Inflammatory macrophage (primary cell): ENCODE measurements at regions not wholly inside any gene's neighbourhood (a gene's known extent, or its start where the extent isn't known, plus 50 kb on each side); places are given as distances from the start of the nearest gene placed in this dataset.
"Not testable (repeated sequence)": the region's sequence is repeated elsewhere in the genome, so short reads cannot be mapped to it uniquely, and the experiment has no call there.

Experiments
- DNase-seq, 2 donors: peaks; one replicate each; pipeline ENCODE4 v3.0.0-alpha.2; 2020 to 2022

DNA sequence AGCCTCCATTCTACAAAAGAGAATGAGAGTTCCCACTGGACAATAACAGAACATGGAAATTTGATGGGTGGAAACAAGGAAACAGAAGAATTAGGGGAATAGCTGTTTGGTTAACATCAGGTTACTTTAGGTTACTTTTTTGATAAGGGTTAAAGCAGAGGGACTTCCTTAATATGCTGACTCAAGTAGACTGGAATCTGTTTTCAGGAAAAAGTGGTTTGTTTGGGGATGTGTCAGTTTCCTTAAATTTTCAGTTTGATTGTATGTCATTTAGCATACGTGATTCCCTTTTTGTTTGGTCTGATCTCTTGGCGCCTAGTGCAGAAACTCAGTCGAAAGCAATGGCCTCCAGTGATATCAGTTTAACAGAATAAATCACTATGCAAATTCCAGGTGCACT is 411.8 kb upstream of the GRM7 start:
- DNase-seq = no peak

DNA sequence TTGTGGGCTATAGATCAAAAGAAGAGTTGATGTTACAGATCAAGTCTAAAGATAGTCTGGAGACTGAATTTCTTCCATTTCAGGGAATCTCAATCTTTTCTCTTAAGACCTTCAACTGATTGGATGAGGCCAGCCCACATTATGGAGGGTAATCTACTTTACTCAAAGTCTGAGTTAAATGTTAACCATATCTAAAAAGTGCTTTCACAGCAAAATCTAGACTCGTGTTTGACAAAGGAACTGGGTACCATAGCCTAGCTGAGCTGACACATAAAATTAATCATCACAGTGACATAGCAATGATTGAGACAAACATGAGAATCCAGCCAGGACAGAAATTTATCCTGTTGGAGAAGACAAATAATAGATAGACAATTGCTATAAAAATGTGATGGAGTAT is 407.9 kb upstream of the GRM7 start:
- no peak for DNase-seq

DNA sequence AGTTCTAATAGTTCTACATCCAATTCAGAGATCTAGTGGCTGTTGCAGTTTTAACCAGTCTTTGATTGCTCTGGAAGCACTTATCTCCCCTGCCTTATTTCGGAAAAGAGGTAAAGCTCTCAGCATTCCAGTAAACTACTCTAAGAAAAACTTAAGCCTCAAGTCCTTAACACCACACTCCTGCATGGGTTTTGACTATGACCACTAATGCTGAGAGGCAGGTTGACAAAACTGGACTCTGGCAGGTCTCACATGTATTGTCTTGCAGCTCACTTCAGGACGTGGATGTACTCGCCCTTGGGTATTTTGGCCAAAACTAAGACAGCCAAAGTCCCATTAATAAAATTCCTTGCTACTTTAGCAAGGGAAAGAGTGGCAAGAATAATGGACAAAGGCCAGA is 405.9 kb upstream of the GRM7 start:
- no peak for DNase-seq

DNA sequence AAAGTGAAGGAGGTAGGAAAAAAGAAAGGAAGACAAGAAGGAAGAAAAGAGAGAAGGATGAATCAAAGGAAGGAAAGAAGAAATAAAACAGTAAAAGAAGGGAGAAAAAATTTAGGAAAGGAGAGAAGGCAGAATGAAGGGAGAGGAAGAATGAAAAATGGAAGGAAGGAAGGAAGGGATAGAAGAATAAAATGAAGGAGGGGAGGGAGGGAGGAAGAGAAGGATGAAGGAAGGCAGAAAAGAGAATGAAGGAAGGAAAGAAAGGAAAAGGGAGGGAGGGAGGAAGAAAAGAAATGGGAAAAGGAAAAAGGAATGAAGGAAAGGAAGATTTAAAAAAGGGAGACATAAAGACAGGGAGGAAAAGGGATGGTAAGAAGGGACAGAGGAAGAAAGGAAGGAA is 393.7 kb upstream of the GRM7 start:
- DNase-seq = no peak

DNA sequence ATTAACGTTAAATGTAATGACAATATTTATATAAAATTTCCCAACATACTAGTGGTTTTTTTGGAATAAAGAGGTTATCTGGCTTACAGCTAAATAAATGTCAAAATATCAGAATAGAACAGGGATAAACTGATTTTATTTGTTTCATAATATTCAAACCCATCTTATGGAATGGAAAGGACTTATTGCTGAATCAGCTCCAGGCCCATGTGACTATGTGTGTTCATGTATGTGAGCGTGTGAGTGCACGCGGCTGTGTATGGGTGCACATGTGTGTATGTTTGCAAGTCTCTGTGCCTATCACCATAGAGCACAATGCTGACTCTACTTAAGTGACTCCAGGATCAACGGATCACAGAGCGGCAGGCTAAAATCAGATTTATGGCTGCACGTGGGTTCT is 392.3 kb upstream of the GRM7 start:
- no peak for DNase-seq

DNA sequence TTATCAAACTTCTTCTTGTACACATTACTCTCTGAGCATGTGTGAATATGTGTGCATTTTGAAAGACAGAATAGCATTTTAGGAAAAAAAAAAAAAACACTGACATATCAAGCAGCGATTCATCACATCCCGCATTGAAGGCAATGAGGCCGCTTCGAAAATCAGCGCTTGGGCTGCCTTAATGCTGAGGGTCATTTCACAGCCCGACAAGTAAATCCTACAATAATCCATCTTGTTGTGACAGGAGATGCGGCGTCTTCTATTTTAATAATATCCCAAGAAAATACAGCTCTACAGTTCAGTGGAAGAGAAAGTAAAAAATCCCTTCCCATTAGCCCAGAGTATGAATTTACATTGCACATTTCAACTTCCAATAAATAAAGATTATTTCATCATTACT is 389.2 kb upstream of the GRM7 start:
- no peak for DNase-seq

DNA sequence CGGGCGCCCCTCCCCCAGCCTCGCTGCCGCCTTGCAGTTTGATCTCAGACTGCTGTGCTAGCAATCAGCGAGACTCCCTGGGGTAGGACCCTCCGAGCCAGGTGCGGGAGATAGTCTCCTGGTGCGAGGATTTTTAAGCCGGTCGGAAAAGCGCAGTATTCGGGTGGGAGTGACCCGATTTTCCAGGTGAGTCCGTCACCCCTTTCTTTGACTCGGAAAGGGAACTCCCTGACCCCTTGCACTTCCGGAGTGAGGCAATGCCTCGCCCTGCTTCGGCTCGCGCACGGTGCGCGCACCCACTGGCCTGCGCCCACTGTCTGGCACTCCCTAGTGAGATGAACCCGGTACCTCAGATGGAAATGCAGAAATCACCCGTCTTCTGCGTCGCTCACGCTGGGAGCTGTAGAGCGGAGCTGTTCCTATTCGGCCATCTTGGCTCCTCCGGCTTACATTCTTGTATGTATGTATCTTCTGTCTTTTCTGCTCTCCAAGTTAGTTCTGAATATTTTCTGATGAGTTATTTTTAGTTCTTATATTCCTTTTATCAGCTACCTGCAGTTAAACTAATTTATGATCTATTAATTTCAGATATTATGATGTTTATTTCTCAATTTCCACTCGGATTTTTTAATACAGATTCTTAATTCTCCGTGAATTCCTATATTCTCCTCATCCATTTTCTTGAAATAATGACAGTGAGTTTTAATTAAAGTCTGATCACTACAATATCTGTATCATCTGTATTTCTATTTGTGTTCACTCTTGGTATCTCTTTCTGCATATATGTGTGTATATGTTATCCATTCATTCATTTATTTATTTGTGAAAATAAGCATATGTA is 370.2 kb upstream of the GRM7 start:
- not testable (repeated sequence) for DNase-seq

DNA sequence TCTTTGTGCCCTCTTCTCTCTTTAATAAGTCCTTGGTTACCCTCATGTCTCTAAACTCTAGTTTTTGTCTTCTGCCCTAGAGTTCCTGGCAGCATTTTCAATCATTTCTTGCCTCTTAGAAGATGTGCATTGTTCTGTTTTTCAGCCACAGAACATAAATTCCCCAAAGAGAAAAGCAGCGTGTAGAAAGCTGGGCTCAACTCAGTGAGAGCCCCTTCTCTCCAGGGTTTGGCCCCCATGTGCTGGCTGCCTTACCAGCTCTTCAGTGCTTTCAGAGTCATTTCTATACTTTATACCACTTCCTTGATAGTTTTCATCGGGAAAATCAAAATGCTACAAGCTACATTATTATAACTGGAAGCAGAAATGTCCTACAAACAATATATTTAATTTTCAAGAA is 369.1 kb upstream of the GRM7 start:
- no peak for DNase-seq

DNA sequence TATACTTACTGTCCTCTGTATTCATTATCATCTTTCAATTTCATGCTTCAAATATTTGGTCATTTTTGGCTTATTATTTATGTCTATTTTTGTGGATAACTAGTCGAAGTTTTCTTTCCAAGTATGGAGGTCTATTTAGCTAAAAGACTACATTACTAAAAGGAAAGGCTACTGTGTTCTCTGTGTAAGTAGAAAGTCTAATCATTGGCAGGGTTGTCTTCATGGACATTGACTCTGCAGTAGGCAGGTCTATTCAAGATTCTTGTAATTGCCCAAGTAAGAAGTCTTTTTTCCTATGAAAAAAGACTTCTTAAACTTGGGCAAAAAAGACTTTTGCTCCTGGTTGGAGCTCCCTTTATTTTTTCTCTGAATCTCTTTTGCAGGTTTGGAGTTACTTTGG is 368.6 kb upstream of the GRM7 start:
- DNase-seq = no peak

DNA sequence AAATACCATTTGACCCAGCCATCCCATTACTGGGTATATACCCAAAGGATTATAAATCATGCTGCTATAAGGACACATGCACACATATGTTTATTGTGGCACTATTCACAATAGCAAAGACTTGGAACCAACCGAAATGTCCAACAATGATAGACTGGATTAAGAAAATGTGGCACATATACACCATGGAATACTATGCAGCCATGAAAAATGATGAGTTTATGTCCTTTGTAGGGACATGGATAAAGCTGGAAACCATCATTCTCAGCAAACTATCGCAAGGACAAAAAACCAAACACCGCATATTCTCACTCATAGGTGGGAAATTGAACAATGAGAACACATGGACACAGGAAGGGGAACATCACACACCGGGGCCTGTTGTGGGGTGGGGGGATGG is 362.0 kb upstream of the GRM7 start:
- DNase-seq = not testable (repeated sequence)

DNA sequence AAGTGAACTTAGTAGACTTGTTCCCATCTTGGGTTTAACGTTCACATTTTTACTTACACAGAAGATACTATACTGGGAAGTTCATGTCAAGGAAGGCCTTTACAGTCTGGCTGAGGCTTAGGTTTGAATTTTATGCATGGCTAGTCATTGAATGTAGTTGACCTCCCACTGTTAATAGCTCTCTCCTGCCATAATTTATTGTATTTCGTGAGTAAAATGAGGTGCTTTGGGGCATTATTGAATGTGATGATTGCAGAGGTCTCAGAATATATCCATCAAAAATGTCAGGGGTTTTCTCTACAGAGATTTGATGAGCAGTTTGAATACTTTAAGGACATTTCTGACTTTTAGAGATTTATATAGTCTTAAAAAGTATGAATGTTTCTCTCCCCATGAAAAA is 356.6 kb upstream of the GRM7 start:
- DNase-seq = no peak

DNA sequence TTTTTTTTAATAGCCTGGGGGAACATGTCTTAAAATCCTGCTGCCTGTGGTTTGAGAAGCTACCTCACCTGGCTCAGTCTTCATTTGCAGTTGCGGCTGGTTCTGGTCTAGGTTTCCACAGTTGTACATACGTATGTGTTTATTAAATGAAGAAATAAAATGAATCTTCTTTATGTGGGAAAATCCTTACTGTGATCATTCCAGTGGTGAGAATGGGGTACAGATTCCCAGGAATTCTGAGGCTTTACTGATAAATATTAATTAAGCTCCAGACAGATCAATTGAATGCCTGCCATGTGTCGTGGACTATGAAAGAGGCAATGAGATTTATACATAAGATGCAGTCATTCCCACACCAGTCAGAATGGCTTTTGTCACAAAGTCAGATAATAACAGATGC is 356.1 kb upstream of the GRM7 start:
- DNase-seq = no peak

DNA sequence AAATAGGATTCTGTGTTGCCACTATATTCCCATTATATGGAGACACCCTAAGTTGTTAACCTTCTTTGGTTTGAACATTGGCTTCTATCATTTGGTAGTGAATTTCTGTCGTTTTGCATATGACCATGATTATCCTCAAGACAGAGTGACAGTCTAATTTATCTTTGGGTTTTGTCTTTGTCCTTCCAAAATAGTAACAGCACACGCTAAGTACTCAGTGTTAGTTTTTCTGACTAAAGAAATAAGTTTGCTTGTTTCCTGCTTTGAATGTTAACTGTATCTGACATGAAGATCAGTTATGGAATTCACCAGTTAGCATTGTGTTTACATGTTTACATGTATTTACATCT is 352.5 kb upstream of the GRM7 start:
- DNase-seq = no peak

DNA sequence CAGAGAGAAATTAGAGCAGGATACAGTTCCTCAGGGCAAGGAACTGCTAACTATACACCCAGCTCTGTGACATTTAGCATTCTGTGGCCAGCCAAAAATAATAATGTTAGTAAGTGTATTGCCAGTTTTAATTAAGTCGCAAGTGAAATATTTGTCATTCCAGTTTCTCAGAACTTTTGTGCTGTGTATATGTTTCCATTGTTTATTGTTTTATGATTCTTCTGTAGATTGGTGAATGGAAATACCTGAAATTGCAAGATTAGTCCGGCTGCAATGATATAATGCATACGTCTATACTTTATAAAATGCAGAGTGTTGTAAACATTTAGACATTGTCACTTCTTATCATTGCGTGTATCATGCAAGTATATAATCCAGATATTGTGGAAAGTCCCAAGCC is 351.3 kb upstream of the GRM7 start:
- DNase-seq = no peak

DNA sequence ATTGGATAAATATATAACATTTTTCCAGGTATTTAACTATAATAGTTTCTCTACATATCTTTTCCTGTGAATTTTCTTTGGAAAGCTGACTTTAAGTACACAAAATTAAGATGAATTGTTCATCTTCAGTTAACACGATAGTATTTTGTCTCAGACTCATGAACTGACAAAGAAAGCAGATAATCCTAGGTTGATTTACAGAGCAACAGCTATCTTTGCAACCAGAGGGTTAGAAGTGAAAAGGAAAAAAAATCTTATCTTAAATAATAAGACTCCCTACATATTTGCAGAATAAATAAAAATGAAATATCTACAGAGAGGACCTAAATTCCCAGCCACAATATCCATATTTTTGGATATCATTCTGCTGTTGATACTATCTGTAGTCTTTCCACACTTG is 350.2 kb upstream of the GRM7 start:
- DNase-seq = no peak

DNA sequence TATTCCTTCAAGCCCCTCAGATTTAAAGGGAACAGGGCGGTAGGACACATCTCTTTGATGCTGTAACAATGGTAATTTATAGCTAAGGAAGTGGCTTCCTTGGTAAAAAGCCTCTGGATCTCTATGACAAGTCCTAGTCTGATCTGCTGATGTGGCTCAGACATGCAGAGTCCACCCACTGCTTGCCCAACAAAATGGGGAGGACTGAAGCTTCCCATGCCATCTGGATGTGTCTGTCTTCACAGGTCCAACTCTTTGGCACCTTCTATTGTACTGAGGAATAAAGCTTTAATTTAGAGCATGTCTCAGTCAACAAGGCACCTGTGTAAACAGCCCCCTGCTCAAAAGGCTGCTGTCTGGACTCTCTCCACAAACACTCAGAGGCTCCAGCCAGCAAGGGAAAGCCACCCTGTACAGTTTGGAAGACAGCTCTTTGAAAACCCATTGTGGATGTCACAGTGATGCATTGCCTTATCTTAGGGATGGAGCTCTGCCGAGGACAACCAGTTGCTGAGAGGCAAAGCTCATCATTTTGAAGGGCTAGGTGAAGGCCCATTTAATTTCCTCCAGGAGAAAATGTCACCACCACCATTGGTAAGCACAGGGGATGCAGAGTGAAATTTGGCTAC is 348.6 kb upstream of the GRM7 start:
- DNase-seq = no peak

DNA sequence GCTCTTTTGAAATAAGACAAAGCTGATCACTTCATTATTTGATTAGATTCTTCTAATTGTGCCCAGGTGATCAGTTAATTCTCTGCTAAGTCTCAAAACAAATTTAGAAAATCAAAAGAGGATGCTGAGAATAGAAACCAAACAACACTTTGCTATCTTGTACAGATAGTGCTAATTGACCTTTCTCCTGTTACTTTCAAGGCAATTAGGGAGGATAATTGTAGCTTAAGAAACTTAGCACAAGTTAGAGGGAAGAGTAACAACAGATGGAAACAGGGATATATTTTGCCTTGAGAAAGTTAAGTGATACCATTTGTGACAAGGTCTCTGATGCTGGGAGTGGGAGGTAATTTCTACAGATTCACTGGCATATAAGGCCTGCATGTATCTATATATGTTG is 344.8 kb upstream of the GRM7 start:
- DNase-seq = no peak

DNA sequence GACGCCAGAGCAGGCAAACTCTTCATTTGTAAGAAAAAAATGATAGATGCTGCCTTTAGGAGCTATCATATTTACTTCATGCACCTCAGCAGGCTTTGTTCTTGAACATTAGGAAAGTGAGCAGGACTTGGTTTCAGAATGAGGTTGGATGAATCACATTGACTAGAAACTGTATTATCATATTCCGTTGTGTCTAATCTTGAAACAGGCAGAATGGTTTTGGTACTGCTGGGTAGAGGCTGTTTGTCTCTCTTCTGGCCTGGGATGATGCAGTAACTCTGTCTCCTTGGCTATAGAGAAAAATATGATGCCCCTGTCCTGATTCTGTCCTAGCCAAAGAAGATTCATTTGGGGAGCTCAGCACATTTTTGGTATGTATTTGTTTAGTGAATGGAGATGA is 344.2 kb upstream of the GRM7 start:
- no peak for DNase-seq

DNA sequence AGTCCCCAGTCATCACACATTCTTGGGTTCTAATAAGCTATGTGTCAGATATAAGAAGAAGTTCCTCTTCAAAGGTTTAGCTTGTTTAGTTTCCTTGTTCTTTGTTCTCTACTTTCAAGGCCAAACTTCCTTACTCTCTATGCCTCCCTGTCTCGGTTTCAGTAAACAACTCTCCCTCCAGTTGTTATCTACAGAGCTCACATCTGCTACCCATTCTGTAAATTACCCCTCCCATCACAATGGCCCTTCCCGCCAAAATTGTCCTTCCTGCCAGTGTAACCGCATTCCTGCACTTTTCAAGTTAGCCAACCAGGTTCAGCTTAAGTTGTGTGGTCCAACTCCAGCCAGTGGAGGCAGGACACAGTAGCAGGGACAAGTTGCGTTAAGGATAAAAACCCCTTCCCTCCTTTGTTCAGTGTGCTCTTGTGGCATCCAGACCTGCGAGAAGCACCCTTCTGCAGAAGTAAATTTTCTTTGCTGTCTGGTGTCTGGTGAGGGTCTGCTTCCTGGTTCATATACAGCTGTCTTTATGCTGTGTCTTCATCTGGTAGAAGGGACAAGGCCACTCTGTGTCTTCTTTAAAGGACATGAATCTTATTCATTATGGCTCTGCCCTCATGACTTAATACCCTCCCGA is 342.1 kb upstream of the GRM7 start:
- DNase-seq = no peak

DNA sequence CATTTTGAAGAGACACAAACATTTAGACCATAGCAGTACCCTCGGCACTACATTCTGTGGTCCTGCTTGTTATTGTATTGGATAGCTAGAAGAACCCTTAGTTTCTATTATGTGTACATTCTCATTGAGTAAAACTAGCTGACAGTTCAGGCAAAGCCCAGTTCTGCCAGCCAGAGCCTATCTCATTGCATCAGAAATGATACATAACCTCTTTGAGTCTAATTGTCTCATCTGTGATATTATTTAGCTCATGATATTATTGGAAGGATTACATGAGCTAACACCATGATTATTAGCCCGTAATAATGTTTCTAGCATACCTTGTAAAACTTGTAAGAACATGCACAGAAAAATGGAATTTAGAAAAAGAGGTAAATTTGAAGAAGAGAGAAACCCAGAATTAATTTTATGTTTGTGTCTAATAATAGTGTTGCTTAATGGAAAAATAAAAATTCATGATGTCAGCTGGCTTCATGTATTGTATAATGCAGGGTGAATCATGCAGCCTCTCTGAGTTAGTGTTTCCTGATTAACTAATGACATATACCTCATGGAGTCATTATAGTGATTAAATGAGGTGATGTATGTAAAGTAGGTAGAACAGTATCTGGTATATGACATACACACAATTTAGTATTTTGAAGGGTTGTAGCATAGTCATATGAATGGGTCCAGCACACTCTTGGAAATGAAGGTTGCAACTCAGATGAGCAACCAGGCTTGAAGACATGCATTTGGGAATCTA is 339.4 kb upstream of the GRM7 start:
- no peak for DNase-seq

DNA sequence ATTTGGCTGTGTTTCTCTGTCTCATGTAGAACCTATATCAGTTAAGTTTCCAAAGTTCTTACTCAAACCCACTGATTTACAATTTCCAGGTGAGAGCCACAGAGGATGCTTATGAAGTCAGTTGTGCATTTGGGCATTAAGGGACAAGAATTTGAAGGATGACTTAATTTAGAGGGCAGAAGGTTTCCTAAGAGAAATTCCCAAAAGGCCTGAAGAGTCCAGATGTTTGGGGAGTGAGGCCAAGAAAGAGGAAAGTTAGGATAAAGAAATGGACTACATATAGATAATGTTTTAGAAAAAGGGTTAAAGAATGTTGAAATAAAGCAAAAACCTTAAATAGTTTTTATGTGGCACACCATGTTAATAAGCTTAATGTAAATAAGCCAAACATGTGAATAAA is 338.7 kb upstream of the GRM7 start:
- no peak for DNase-seq

DNA sequence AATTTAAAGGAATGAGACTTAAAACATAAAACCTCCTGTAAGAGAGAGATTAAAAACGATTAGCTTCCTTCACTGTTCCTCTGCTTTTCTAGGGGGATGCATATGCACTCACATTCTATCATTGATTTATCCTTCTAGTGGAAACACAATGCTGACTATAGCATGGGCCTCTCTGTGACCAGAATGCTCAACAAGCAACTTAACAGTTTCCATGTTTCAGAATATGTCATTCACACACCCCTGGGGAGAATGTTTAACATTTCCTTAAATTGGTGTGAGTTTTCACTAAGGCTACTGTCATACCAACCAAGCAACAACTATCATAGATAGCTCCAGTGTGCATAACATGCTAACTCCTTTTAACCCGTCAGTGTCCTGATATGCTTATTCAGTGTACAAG is 337.9 kb upstream of the GRM7 start:
- DNase-seq = no peak

DNA sequence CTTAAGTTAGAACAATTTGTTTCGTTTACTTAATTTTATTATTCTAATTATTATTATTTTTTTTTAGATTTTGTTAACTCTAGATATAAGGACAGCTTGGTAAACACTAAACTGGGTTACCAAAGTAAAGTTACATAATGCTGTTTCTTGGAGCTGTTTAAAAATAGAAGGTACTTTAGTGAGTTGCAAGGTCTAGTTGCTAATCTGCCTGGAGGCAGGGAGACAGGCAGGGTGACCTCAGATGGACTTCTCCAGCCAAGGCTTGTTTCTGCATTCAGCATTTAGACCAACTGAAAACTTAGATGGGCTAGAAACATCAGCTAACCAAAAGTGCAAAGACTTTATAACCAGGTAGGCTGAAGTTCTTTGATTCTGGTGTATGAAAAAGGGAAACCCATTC is 336.4 kb upstream of the GRM7 start:
- no peak for DNase-seq

DNA sequence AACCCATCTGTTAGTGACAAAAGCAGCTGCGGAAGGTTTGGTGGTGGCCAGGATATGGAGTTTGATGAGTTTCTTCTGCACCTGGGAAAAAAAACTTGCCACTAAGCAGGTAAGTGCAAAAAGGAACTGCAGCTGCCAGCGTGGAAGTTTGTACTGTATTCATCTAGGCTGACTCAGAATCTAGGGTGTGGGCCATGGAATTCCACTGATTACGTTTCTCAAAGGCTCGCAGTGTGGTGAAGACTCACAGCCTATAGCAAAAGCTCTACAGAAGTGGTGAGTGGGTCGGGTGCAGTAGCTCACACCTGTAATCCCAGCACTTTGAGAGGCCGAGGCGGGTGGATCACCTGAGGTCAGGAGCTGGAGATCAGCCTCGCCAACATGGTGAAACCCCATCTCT is 334.6 kb upstream of the GRM7 start:
- no peak for DNase-seq
